ENCODE measurements at regions not wholly inside any gene's neighbourhood (a gene's known extent, or its start where the extent isn't known, plus 50 kb on each side); places are given as distances from the start of the nearest gene placed in this dataset.

GRCh38 chr11:81365496-81365895 is 1368.2 kb downstream of the FAM181B start:
- no peak for FAIRE-seq
- H3K9ac ChIP-seq (replicated peaks; ENCODE audit: extremely low read depth, insufficient read depth, low read length): no peak overlapping the region
- H3K27ac ChIP-seq (ENCODE audit: insufficient read depth, low read depth, low read length): no peak overlapping the region
- no peak overlapping the region for H3K4me2 ChIP-seq (ENCODE audit: insufficient read depth, low read length)
- DNase-seq (ENCODE audit: low read depth, low spot score): no peak
- H3K9me1 ChIP-seq (replicated peaks; ENCODE audit: control insufficient read depth, extremely low read depth, insufficient read depth, low read length): no peaks in the 10 kb centered on the region
- intact Hi-C loops (cut with micrococcal nuclease) (no loop called here), dilution Hi-C loops (cut with MboI; ENCODE audit: extremely low pct_ligation_motif_present, low sequenced_read_pairs) (no loop called here)
- ChIA-PET CTCF (no interaction called here), POLR2A (no interaction called here)
- H3K79me2 ChIP-seq (ENCODE audit: control insufficient read depth, insufficient read depth, low read length): no peaks in the 10 kb centered on the region
- H2AFZ ChIP-seq (ENCODE audit: low read depth, low read length): no peak overlapping the region
- H3K4me1 ChIP-seq (ENCODE audit: control insufficient read depth, extremely low read depth, insufficient read depth, low read length): no peaks in the 10 kb centered on the region
- TF ChIP-seq POLR2A (IDR thresholded peaks at IDR 0.05; ENCODE audit: low read depth, low read length): no peak
- TF ChIP-seq GATA2 (IDR thresholded peaks at IDR 0.05; ENCODE audit: insufficient read depth, insufficient read length, low read depth, low read length): no peak
- no peak for TF ChIP-seq MYC (IDR thresholded peaks at IDR 0.05; ENCODE audit: low read depth, low read length)
- no peak for TF ChIP-seq FOS (IDR thresholded peaks at IDR 0.05; ENCODE audit: borderline replicate concordance, insufficient read depth, low read length)
- TF ChIP-seq, protein P1, sequence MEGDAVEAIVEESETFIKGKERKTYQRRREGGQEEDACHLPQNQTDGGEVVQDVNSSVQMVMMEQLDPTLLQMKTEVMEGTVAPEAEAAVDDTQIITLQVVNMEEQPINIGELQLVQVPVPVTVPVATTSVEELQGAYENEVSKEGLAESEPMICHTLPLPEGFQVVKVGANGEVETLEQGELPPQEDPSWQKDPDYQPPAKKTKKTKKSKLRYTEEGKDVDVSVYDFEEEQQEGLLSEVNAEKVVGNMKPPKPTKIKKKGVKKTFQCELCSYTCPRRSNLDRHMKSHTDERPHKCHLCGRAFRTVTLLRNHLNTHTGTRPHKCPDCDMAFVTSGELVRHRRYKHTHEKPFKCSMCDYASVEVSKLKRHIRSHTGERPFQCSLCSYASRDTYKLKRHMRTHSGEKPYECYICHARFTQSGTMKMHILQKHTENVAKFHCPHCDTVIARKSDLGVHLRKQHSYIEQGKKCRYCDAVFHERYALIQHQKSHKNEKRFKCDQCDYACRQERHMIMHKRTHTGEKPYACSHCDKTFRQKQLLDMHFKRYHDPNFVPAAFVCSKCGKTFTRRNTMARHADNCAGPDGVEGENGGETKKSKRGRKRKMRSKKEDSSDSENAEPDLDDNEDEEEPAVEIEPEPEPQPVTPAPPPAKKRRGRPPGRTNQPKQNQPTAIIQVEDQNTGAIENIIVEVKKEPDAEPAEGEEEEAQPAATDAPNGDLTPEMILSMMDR (IDR thresholded peaks at IDR 0.05; ENCODE audit: extremely low read depth in 1 of 2, insufficient read depth in 1 of 2, low read depth in 1 of 2, low read length in 2 of 2): no peak
- no peak for TF ChIP-seq POLR2AphosphoS5 (IDR thresholded peaks at IDR 0.05; ENCODE audit: insufficient read depth, low read depth, low read length)
- TF ChIP-seq, protein P2, sequence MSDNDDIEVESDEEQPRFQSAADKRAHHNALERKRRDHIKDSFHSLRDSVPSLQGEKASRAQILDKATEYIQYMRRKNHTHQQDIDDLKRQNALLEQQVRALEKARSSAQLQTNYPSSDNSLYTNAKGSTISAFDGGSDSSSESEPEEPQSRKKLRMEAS (IDR thresholded peaks at IDR 0.05; ENCODE audit: insufficient read depth, insufficient read length): no peak
- TF ChIP-seq JUN (IDR thresholded peaks at IDR 0.05; ENCODE audit: borderline replicate concordance, insufficient read depth, insufficient read length, low read depth): no peak
- TF ChIP-seq EZH2 (IDR thresholded peaks at IDR 0.05; ENCODE audit: borderline replicate concordance, low read depth, low read length, severe bottlenecking): no peak
- no peak overlapping the region for H3K4me3 ChIP-seq (replicated peaks in 1 of 3; ENCODE audit: insufficient read depth in 1 of 3, low read depth in 1 of 3, low read length in 3 of 3)
- no peaks in the 10 kb centered on the region for H3K36me3 ChIP-seq (ENCODE audit: control insufficient read depth in 2 of 2, extremely low read depth in 1 of 2, insufficient read depth in 2 of 2, low read length in 2 of 2)
- BruUV-seq (replicated peaks): no TSS peak
- H4K20me1 ChIP-seq (replicated peaks; ENCODE audit: control insufficient read depth, extremely low read depth, insufficient read depth, low read length): no peaks in the 10 kb centered on the region
- H3K27me3 ChIP-seq (ENCODE audit: control insufficient read depth in 2 of 2, insufficient read depth in 2 of 2, low read length in 2 of 2): no peaks in the 10 kb centered on the region
- H3K9me3 ChIP-seq (replicated peaks; ENCODE audit: control insufficient read depth, insufficient read depth, low read length): no peaks in the 10 kb centered on the region
